Epithelial cell of prostate (primary cell): ENCODE measurements at regions not wholly inside any gene's neighbourhood (a gene's known extent, or its start where the extent isn't known, plus 50 kb on each side); places are given as distances from the start of the nearest gene placed in this dataset.
A peak's percentile ranks its signal among the peaks of the same experiment; 100 is the strongest.

Experiments used
- DNase-seq: peaks from one replicate; pipeline ENCODE4 v3.0.0-alpha.2; 2011; ENCODE audit warnings: low read depth, low spot score
- H3K27ac ChIP-seq: fragments of 450-650 bp; 2 replicates; pipeline ENCODE4 v1.5.1; 2017; ENCODE audit warnings: mild to moderate bottlenecking

DNA sequence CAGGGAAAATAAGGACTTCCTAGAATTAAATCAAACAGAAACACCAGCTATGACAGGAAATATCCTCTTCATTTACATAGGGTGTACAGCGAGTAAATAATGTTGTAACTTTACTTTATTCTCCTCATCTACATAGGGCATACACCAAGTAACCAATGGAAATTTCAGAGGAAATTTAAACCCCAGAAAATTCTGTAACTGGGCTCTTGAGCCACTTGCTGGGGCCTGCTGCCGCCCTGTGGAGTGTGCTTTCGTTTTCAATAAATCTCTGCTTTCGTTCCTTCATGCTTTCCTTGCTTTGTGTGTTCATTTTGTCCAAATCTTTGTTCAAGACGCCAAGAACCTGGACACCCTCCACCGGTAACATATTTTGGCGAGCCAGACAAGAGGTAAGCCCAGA is 990.4 kb upstream of the CADM2 start:
- DNase-seq = no peak
- H3K27ac ChIP-seq = no peak overlapping the region

DNA sequence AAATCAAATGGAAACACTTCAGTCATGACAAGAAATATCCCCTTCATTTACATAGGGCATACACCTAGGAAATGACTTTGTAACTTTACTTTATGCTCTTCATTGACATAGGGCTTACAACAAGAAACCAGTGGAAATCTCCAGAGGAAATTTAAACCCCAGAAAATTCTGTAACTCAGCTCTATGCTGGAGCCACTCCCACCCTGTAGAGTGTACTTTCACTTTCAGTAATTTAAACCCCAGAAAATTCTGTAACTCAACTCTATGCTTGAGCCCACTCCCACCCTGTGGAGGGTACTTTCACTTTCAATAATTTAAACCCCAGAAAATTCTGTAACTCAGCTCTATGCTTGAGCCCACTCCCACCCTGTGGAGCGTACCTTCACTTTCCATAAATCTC is 987.1 kb upstream of the CADM2 start:
- no peak for DNase-seq

DNA sequence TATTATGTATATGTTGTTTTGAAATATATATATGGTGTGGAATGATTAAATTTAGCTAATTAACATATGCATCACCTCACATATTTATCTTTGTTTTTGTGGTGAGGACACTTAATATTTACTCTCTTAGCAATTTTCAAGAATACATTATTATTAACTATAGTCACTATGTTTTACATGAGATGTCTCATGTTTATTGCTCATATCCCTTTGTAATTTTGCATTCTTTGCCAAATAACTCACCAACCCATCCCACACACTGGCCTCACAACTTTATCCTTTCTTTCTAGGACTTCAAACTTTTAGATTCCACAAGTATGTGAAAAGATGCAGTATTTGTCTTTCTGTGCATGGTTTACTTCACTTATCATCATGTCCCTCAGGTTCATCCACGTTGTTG is 950.2 kb upstream of the CADM2 start:
- DNase-seq = peak; percentile 10
- H3K27ac ChIP-seq = peak overlapping the region; percentile 14

More for the DNA sequence above, 987.1 kb upstream of the CADM2 start:
- H3K27ac ChIP-seq = no peak overlapping the region

DNA sequence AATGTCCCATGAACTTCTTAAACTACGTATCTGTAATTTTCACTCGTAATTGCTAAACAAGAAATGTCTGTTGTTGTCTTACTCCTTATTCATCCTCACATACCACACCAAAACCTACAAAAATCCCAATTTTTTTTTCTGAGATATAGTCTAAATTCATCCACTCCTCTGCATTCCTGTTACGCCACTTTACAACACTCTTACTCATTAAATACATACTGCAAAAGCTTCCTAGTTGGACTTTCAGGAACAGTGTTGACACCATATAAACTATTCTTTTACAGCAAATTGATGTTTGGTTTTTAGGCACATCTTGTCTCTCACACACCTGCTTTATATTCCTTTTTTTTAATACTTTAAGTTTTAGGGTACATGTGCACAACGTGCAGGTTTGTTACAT is 934.9 kb upstream of the CADM2 start:
- H3K27ac ChIP-seq = no peak overlapping the region
- no peak for DNase-seq

DNA sequence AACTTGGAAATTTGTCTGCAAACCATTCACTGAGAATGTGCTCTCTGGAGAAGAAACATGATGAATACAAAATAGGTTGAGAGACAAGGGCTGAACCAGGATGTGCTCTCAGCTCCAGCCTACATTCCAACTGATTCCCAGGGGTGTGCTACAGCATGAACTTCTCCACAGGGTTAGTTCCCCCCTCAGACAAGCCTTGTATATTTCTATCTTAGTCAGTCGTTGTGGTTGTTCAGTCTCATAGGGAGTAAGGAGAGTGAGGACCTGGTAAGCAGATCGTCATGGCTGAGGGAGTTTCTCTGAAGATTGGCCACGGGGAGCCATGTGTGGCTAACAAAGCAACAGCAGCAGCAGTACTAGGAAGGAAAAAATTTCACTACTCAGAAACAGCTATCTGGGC is 919.7 kb upstream of the CADM2 start:
- no peak overlapping the region for H3K27ac ChIP-seq

DNA sequence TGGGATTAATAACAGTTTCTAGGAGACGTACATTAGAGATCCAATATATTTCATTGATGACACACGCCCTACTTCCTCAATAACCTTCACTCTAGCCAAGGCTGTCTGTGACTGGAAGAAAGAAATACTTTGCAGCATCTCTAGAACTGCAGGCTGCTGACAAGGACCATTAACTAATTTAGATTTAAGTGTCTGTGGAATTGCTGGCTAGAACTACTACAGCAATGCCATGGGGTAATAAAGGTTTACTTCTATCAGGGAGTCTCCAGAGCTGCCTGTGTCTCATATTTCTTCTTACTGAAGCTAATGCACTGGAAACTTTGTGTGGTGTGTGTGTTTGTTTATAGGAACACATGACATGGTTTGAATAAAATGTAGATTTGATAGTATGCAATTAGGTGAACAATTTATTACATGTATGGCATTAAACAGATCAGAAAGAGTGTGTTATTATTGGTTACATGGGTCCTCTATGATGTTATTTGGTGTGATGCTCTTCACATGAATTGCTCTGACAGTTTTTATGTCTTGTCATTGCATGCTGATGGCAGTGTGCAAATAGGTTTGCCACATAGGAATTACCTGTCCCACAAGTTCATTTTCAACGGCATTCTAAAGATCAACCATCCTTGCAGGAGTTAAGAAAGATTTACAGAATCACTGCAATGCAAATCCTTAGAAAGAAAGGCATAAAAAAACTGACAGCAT is 916.2 kb upstream of the CADM2 start:
- no peak for DNase-seq
- H3K27ac ChIP-seq = no peak overlapping the region

More for the DNA sequence above, 919.7 kb upstream of the CADM2 start:
- no peak for DNase-seq

DNA sequence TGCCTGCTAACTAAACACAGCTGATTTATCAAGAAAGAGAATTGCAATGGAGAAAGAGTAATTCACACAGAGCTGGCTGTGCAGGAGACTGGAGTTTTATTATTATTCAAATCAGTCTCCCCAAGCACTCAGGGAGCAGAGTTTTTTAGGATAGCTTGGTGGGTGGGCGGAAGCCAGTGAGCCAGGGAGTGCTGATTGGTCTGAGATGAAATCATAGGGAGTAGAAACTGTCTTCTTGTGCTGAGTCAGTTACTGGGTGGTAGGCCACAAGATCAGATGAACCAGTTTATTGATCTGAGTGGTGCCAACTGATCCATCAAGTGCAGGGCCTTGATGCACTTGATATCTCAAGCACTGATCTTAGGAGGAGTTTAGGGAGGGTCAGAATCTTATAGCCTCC is 891.9 kb upstream of the CADM2 start:
- DNase-seq = no peak
- no peak overlapping the region for H3K27ac ChIP-seq

DNA sequence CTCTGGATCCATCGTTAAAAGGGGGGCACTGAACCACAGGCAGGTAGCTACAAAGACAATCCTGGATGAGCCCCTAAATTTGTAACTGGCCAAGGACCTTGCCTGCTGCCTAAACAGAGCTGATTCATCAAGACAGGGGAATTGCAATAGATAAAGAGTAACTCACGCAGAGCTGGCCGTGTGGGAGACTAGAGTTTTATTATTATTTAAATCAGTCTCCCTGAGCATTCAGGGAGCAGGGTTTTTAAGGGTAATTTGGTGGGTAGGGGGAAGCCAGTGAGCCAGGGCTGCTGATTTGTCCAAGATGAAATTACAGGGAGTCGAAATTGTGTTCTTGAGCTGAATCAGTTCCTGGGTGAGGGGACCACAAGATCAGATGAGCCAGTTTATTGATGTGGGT is 885.1 kb upstream of the CADM2 start:
- DNase-seq = no peak
- H3K27ac ChIP-seq = no peak overlapping the region

DNA sequence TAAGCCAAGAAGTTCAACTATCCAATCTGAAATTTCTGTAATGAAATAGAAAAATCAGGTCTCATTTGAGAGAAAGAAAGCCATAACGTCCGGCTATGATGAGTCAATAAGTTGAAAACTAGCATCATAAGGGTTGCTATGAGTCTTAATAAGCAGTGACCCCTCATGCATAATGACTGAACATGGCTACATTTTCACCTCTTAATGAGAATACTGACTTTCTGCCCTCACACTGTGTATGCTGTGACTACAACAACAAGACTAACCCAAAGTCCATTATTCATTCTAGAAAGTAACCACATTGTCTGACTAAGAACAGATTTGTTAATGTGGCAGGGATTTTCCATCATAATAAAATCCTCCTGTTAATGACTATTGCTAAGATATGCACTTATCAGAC is 884.0 kb upstream of the CADM2 start:
- no peak overlapping the region for H3K27ac ChIP-seq
- DNase-seq = no peak

DNA sequence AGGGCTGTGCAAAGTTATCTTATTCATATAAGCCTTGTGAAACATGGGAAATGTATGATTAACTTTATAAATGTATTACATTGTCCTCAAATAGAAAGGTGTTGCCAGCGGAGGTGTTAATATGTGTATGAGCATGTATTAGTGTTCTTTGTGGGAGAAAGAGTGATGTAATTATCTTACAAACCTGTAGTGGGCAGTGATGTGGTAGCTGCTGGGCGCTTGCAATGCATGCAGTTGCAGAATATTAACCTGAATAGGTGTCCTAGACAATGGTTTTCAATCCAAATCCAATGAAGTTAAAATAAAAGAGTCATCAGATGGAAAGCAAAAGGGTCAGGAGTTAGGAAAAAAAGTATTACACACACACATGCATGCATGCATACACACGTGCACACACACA is 881.3 kb upstream of the CADM2 start:
- no peak overlapping the region for H3K27ac ChIP-seq
- no peak for DNase-seq

DNA sequence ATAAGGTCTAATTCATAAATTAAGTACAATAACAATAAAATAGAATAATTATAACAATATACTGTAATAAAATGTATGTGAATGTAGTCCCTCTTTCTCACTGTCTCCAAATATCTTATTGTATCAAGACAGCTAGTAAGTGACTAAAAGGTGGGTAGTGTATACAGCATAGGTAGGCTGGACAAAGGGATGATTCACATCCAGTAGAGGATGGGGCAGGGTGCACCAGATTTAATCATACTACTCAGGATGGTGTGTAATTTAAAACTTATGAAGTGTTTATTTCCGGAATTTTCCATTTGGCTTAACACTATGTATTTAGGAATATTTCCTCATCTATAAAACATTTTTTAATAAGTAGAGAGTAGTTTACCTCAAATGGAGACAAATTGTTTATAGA is 876.1 kb upstream of the CADM2 start:
- H3K27ac ChIP-seq = no peak overlapping the region
- peak; percentile 39 for DNase-seq

DNA sequence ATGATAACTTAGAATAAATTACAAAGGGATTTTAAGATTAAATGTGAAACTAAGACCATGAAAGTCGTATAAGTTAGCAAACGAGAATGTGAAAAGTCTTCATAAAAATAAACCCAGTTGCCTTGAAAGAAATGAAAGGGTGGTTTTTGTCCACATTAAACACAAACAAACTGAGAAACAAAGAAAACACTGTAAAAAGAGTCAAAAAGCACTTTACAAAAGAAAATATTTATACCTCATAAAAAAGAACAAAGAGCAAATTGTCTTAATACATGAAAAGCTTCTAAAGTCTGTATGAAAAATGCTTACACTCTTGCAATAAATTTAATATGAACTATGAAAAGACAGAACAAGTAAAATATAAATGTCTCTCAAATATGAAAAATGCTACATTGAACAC is 865.9 kb upstream of the CADM2 start:
- H3K27ac ChIP-seq = no peak overlapping the region
- no peak for DNase-seq

DNA sequence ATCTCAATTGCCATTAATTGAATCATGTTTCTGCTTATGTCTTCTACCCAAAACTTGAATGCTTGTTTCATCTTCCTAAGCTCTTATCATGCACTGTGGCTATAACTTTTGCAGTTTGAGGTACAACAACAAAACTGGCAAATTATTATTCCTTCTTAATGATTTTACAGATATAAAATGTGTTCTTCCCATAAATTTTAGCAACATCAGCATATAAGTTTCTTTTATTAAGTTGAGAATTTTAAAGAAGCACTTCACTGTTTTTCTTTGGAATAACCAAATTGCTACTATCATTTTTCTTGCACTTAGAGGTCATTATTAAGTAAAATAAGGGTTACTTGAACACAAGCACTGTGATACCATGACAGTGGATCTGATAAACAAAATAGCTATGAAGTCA is 862.6 kb upstream of the CADM2 start:
- DNase-seq = no peak
- no peak overlapping the region for H3K27ac ChIP-seq

DNA sequence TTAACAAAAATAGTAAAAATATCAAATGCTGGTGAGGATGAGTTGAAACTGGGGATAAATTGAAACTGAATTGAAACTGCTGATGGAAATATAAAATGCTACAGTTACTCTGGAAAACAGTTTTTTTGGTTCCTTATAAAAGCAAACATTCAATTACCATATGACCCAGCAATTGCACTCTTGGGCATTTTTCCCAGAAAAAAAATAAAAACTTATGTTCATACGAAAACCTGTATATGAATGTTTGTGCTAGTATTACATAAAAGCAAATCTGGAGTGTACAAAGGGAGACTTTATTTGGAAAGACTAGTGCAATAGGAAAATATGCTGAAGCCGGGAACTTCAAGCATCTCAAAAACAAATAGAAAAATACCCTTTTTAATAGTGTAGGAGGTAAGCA is 857.9 kb upstream of the CADM2 start:
- DNase-seq = no peak
- no peak overlapping the region for H3K27ac ChIP-seq

DNA sequence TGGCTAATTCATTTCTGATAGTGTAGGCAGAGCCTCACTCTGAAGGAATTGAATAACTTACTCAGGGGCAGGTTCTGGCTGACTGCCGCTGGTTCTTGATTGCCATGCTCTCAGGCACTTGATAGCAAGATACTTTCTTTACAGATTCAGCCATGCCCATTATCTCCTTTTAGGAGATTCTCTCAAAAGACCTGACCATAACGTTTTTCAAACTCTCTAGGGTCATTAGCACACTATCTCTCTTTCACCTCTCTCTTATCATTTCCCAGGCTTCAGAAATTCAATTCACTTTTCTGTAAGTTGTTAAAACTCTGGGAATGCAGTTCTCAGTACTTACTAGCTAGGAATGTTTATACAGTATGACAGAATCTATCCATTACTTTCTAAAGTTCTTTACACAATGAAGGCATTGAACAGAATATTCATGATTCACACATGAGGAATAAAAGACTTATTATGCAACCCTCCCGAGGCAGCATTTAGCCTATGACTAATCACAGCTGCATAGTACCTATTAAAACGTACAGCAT is 850.3 kb upstream of the CADM2 start:
- DNase-seq = peak; percentile 75
- H3K27ac ChIP-seq = peak overlapping the region; percentile 87

DNA sequence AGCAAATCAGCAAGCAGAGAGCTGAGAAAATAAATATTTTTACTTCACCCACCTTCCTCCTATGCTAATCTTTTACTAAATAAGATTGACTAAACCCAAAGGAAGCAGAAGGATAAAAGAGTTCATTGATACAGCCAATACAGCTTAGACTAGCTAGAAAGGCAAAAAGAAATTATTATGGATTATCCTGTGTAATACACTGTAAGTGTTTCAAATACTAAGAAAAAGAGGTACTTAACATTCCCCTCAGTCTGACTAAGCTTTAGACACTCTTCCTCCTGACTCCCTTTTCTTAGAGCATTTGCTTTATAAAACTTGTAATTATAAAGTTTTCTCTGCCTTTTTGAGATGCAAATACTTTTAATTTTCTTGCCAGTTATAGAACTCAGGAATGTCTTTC is 848.9 kb upstream of the CADM2 start:
- no peak for DNase-seq
- H3K27ac ChIP-seq = peak overlapping the region; percentile 87

DNA sequence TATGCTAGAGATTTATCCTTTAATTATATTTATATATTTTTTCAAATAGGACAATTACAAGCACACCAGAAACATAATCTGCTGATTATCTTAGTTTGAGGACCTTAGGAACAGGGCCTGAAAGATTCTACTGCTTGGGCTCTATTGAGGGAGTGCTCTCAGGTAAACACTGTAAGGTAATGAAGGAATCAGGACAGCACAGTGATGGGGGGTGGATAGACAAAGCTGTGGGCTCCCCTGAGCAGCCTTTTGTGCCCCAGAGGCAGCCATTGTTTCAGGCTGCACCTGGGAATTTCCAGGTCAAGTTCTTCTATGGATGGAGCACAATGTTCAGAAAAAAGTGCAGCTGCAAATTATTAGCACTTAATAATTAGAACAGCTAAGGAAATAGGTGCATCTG is 848.0 kb upstream of the CADM2 start:
- no peak overlapping the region for H3K27ac ChIP-seq
- DNase-seq = no peak

DNA sequence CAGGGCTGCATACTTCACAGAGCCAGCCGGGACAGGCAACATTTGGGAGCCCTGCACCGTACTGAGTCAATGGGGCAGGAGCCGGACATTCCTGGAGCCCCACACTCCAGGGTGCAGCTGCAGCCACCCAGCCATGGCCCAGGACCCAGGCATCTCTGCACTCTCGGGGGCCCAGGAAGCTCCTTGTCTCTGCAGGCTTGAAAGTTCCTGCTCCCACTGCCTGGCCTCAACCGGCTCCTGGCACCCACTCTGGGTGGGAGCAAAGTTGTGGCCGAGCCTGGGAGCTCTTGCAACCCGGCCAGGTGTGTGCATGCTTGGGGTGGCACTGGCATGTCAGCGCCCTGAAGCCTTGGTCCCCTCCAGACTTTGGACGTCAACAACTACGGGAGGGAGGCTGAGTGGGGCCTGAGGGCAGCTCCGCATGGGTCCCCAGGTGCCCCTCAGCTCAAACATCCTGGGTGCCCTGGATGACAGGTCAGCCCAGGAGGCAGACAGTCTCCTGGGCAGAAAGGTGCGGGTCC is 833.5 kb upstream of the CADM2 start:
- no peak overlapping the region for H3K27ac ChIP-seq

DNA sequence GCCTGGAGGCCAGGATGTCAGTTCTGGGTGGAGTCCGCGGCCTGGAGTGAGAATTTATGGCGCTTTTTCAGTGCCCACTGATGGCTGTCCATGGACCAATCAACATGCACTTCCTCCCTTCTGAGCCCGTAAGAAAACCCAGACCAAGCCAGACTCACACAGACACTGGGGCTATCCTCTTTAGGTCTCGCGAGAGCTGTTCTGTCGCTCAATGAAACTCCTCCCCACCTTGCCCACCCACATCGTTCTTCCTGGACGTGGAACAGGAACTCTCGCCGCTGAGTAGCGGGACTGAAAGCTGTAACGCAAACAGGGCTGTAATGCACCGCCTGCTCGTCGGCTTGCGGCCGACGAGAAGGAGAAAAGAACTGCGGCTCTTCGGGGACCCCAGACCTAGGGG is 833.0 kb upstream of the CADM2 start:
- DNase-seq = no peak

More for the DNA sequence above, 833.5 kb upstream of the CADM2 start:
- no peak for DNase-seq

DNA sequence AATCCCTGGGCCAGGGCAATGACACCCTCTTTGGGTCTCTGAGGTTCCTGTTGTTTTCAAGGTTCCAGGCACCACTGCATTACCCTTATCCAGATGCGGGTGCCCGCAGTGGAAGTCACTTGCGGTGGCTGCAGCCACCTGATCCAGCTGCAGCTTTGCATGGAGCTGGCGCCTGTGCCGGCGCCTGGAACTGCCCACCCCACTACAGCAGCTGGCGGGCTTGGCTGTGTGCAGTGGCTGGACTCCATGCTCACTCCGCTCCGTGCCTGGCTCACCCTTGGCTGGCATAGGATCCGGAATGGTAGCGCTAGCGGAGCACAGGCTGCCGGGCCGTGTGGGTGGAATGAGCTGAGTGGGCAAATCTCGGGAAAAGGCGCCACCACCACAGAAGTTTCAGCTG is 832.6 kb upstream of the CADM2 start:
- no peak for DNase-seq
- H3K27ac ChIP-seq = no peak overlapping the region

More for the DNA sequence above, 833.0 kb upstream of the CADM2 start:
- no peak overlapping the region for H3K27ac ChIP-seq

DNA sequence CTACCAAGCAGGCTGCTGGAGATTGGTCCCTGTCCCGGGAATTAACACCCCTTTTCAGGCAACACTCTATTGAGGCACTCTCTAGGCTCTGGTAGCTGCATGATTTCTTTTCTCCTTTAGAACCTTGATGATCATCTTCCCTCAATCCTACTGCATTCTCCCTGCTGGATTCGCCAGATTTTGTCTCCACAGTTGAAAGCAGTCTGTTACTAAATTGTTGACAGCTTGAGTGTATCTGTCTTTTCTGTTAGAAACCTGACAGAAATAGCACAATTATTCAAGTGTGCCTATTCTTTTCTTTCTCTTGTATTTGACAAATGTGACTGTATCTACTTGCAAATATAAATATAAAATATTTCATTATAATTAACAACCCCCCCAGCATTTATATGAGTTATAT is 830.8 kb upstream of the CADM2 start:
- H3K27ac ChIP-seq = no peak overlapping the region
- DNase-seq = no peak

DNA sequence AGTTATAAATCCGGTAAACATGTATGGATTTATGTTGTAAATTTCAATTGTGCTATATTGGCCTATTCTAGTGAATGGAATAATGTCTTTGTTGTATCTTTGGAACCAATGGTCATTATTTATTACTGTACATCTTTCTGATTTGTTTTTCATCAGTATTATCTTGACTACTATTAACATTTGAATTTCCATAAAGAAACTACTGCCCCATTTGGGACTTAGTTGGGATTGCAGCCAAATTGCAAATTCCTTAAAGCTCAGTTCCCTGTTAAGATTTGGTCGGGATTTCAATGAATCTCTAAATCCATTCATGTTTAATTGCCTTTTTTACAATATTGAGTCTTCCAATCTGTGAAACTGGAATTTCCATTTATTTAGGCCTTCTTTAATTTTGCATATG is 822.4 kb upstream of the CADM2 start:
- no peak for DNase-seq

More for the DNA sequence above, 822.4 kb upstream of the CADM2 start:
- no peak overlapping the region for H3K27ac ChIP-seq
